ENCODE measurements at regions not wholly inside any gene's neighbourhood (a gene's known extent, or its start where the extent isn't known, plus 50 kb on each side); places are given as distances from the start of the nearest gene placed in this dataset.

GRCh38 chrY:19391922-19392321 lies 352.6 kb downstream of the KDM5D start:
- TF ChIP-seq, protein P1, sequence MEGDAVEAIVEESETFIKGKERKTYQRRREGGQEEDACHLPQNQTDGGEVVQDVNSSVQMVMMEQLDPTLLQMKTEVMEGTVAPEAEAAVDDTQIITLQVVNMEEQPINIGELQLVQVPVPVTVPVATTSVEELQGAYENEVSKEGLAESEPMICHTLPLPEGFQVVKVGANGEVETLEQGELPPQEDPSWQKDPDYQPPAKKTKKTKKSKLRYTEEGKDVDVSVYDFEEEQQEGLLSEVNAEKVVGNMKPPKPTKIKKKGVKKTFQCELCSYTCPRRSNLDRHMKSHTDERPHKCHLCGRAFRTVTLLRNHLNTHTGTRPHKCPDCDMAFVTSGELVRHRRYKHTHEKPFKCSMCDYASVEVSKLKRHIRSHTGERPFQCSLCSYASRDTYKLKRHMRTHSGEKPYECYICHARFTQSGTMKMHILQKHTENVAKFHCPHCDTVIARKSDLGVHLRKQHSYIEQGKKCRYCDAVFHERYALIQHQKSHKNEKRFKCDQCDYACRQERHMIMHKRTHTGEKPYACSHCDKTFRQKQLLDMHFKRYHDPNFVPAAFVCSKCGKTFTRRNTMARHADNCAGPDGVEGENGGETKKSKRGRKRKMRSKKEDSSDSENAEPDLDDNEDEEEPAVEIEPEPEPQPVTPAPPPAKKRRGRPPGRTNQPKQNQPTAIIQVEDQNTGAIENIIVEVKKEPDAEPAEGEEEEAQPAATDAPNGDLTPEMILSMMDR (IDR thresholded peaks at IDR 0.05): no peak
- no peak for TF ChIP-seq ZFX (IDR thresholded peaks at IDR 0.05; ENCODE audit: borderline replicate concordance)
